ENCODE measurements at regions not wholly inside any gene's neighbourhood (a gene's known extent, or its start where the extent isn't known, plus 50 kb on each side); places are given as distances from the start of the nearest gene placed in this dataset.

DNA sequence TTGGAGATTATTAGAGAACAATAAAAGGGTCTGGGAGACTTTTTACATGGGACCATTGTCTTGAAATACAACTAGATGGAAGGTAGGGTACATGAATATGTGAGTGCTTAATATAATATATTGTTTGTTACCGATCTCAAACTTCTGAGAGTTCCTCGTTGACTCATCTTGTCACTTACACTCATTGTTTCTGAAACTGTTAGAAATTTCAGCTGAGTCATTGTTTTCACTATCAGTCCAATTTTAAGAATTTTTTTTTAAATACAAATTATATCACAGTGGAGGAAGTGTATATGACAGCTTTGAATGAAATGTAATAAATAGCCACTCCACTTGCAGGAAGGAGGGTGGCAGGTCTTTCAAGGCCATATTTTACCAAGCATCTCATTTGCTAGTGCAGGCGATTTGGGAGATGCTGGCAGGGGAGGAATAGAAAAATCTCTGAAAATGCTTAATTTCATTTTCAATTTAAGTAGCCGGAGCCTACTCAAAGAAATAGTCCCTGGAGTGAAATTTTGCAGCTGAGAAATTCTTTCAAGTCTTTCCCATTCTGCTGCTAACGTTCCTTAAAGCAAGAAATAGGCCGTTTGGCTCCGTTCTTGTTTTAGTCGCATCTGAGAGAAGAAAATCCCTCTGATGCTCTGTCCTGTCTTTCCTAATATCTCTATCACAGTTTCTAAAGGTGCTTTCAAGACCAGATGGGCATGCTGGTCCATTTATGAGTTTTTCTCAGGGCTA is 1404.2 kb upstream of the CELF2 start:
- DNase-seq, result no peak

DNA sequence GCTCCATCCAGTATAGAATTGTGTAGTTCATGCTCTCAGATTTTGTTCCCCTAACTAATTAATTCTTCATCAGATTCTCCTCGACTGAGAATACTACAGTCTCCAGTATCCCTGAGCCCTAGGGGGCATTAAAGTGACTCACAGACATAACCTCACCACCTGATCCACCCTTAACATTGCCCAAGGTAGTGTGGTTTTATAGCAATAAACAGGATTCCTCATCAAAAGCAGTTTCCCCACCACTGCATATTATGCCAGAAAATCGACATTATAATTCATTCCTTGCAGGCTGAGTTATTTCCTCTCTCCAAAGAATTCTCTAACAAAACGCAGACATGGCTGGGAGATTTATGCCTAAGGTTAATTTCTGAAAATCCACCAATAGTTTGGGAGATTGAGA is 1402.5 kb upstream of the CELF2 start:
- DNase-seq, result no peak

DNA sequence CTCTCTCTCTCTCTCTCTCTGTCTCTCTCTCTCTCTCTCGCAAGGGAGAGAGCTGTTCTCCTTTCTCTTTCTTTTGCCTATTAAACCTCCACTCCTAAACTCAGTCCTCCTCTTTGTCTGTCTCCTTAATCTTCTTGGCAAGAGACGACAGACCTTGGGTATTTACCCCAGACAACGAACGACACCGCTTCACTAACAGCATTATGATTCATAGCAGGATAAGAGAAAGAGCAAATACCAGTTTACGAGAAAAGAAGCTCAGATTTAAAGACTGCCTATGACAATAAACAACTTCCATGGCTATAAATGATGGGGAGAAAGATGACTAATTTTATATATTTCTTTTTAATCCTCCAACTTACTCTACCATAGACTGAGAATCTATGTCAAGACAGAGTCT is 1396.5 kb upstream of the CELF2 start:
- no peak for DNase-seq

- DNase-seq, result no peak
Observed at GRCh38 chr10:9625304-9625703, 1392.4 kb upstream of the CELF2 start.

DNA sequence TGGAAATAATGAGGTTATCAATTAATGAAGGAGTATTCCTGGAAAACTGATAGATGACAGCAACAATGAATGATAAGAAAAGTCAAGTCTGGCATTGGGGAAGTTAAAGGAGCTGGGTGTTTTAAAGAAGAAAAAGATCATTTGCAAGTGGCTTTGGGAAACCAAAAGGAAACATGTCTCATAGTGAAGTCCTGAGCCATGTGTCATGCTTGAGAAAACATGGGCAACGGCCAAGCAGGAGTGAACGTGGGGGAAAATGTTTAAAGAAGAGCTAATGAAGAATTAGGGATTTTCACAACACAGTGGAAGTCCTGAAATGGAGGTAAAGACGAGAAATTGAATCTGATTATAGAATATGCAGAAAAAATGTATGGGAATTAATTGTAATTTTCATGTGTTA is 1383.2 kb upstream of the CELF2 start:
- no peak for DNase-seq

GRCh38 chr10:9635691-9636090 is 1382.0 kb upstream of the CELF2 start:
- no peak for DNase-seq

DNA sequence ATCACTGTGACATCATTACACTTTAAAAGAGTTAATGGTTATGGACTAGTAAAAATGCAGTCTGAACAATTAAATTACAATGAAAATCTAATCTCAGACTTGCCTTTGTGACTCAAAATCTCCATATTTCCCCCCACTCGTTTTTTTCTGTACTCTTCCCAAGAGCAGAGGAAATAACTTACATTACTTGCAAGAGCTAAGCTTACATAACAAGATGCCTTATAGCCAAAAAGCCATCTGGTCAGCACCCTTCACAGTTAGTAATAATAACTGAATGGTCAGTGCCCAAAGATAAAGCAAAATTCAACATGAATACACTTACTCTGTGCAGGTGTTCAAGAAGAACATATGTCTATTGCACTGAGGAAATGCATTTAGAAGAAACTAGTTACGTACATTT is 1381.5 kb upstream of the CELF2 start:
- no peak for DNase-seq

DNA sequence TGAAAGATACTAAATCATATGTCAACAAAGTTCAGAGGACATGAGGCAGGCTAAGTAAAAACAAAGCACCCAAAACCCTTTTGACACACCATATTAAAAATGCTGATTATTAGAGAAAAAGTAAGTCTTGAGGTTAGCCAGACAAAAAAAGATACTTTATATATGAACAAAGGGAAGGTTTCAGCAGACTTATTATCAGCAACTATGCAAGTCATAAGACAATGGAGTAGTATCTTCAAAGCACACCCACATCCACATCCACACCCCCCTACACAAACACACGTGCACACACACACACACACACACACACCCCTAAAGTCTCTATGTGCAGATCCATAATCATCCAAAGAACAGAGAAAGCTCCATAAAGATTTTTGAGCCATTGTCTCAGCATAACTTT is 1373.9 kb upstream of the CELF2 start:
- no peak for DNase-seq

DNA sequence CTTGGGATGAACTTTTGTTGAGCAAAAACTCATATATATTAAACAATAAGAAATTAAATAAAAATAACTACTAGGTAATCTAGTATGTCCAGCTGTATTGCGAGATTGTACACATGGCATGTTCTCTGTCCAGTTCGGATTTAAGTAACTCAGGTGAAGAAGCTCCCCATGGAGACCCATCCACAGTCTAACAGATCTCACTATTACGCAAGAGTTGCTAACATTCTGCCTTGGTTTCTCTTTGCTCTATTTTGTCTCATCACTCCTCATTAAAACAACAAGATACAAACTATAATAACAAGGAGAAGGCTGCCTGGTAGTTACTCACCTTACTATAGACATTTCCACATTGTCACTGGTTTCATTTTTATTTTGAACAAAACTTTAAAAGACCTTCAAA is 1372.3 kb upstream of the CELF2 start:
- no peak for DNase-seq

DNA sequence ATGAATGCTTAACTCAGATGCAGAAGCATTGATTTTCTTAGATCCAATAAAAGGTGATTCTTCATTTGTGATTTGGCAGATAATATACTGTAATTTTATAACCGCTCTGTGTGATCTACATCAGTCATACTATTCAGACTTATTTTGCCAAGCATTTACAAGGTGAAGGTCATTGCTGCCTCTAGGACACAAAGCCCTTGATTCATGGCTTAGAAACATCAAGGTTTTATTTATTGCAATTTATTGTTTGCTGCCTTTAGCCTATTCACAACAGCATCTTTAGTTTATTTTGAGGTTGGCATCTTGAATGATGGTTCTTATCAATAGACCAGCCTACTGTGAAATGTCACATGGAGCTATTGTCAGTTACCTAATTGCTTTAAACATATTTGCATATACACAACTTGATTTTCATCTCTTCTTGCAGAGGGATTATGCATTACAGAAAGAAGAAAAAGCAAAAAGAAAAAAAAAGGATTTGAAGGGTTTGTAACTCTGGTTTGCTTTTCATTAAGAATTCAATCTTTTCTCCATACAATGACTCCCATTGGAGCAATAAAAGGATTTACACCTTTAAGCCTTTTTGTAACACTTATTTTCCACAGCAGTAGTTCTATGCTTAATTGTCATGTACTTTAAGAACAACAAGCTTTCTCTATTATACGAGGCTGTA is 1371.6 kb upstream of the CELF2 start:
- no peak for DNase-seq

DNA sequence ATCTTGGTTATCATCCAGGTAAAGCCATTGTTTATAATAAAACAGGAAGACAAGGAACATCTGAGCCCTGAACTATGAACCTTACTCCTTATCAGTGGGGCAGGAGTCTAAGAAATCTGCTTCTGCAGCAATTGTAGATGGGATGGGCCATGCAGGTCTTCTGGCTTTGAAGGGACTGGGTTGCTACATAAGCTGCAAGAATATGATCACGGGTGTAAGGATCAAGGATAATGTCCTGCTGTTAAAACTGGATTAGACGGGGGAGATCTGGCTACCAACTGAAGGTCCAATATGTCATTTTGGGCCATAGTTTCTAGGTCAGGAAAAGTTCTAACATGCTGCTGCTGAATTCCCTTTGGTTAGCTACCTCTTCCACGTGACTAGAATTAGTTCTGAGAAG is 1363.4 kb upstream of the CELF2 start:
- DNase-seq, result no peak

DNA sequence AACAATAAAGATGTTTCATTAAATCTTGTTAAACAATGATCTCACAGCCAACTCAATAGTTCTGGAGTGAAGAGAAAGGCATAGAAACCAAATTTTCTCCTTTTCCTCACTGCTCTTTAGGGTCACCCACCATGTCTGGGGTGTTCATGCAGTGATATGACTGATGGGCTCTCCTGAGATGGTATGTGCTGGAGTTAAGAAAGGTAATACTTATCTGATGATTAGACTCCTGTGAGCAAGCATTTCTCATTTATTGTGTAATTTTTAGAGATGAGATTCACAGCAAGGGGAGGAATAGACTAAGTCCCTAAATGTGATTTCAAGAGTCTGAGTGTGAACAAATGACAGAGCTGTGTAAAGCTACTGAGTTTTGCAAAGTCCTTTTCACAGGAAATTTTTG is 1361.3 kb upstream of the CELF2 start:
- no peak for DNase-seq

GRCh38 chr10:9656996-9657395 is 1360.7 kb upstream of the CELF2 start:
- no peak for DNase-seq

DNA sequence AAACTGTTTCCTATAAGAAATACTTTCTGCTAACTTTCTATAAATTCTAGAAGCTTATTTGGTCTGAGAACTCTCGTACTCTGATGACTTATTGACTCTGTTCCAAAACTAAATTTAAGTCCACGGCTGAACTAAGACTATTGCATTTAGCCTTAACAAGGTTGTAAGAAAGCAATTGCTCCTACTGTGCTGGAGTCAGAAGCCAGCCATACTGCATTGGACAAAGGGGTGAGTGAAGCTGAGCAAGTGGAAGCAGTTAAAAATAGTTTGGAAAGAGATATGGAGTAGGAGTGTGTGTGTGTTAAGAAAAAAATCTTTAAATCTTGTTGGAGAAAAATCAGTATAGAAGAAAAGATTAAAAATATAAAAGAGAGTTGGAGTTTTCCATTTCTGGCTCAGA is 1360.1 kb upstream of the CELF2 start:
- no peak for DNase-seq

GRCh38 chr10:9668411-9668810 is 1349.3 kb upstream of the CELF2 start:
- DNase-seq, result no peak

DNA sequence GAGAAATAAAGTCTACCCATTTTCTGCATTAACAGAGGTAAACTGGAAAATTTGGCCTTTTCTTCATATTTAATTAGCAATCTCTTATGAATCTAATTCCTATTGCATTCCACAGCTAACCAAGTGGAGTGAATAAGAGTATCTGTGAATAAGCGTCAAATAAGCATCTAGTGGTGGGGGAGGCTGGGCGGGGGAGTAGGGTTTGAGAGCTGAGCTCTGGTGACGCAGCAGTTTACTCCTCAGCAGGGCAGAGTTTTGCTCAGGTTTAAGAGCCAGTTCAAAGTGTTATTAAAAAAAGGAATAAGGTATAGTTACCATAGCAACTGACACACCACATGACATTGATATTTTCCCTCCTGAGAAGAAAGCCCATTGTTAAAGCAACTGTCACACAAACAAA is 1346.8 kb upstream of the CELF2 start:
- no peak for DNase-seq

- no peak for DNase-seq
Observed at GRCh38 chr10:9681655-9682054, 1336.0 kb upstream of the CELF2 start.

GRCh38 chr10:9682802-9683201 is 1334.9 kb upstream of the CELF2 start:
- DNase-seq, result no peak

DNA sequence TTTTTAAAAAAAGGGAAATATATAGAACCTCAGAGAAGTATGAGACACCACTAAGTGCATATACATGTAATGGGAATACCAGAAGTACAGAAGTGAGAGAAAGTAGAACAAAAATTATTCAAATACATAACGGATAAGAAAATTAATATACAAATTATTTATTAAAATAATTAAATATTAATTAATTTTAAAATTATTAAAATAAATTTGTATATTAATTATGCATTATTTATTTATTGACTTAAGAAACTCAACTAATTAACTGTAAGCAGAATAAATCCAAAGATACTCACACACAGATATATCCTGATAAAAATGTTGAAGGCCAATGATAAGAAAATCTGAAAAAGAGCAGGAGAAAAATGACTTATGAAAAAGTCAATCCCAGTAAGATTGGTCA is 1333.5 kb upstream of the CELF2 start:
- no peak for DNase-seq

DNA sequence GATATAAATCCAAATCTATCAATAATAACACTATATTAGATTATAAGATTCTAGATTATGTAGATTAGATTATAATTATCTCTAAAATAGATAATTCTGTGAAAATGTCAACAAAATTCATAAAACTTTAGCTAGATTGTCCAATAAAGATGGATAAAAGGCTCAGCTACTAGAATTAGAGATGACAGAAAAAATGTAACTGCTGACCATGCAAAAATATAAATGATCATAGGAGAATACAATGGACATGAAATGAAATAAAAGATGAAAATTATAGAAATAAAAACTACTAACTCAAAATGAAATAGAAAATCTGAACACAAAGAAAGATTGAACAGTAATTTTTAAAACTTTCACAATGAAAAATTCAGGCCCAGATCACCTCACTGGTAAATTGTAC is 1332.1 kb upstream of the CELF2 start:
- no peak for DNase-seq

DNA sequence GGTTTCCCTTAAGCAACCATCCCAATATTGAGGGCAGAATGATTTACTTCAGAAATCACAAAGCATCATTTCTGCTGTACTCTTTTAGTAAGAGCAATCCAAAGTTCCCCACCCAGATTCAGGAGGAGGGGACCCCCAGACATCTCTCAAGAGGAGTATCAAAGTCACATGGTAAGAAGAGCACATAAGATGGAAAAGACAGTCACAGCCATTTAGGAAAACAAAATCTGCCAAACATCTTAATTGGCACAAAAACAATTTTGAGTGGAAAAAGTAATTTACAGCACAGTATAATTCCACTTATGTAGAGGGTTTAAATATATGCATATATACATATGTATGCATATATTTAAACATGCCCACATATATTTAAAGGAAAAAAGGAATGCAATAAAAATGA is 1329.0 kb upstream of the CELF2 start:
- no peak for DNase-seq

DNA sequence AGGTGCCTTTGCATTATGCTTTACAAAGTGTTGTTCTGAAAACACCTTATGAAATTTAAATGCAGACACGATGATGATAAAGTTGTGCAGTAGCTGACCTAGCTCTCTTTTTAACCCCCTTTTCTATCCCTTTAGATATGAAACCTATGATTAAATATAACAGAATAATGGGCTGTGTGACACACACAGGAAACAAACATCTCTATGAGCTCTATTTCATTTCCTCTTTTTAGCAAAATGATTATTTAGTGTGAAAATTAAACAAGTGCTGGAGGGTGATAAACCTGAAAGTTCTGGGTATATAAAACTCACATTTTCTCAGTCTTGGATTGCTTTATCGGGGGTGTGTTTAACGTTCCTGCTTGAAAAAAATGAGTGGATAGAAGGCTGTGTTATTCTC is 1310.5 kb upstream of the CELF2 start:
- DNase-seq, result no peak

GRCh38 chr10:9709849-9710248 is 1307.8 kb upstream of the CELF2 start:
- no peak for DNase-seq

DNA sequence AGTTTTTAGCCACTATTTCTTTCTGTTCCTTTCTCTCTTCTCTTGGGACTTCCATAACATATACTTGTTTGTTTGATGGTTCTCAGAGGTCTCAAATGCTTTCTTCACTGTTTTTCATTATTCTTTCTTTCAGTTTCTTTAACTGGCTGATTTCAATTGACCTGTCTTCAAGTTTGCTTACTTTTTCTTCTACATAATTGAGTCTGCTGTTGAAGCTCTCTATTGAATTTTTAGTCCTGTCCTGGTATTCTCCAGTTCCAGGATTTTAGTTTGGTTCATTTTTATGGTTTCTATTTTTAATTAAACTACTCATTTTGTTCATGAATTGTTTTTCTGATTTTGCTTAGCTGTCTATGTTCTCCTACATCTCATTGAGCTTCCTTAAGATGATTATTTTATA is 1305.3 kb upstream of the CELF2 start:
- DNase-seq, result no peak

- no peak for DNase-seq
Observed at GRCh38 chr10:9719246-9719645, 1298.4 kb upstream of the CELF2 start.
